ENCODE measurements at regions not wholly inside any gene's neighbourhood (a gene's known extent, or its start where the extent isn't known, plus 50 kb on each side); places are given as distances from the start of the nearest gene placed in this dataset.

- no peak for TF ChIP-seq CTCF (IDR thresholded peaks at IDR 0.05)
- no peak for TF ChIP-seq POLR2AphosphoS5 (IDR thresholded peaks at IDR 0.05)
- TF ChIP-seq POLR2A (IDR thresholded peaks at IDR 0.05): no peak
- TF ChIP-seq EP300 (IDR thresholded peaks at IDR 0.05): no peak
Measured at GRCh38 chr7:96637522-96637921, 72.1 kb downstream of the SEM1 start.
